ENCODE measurements at regions not wholly inside any gene's neighbourhood (a gene's known extent, or its start where the extent isn't known, plus 50 kb on each side); places are given as distances from the start of the nearest gene placed in this dataset.

DNA sequence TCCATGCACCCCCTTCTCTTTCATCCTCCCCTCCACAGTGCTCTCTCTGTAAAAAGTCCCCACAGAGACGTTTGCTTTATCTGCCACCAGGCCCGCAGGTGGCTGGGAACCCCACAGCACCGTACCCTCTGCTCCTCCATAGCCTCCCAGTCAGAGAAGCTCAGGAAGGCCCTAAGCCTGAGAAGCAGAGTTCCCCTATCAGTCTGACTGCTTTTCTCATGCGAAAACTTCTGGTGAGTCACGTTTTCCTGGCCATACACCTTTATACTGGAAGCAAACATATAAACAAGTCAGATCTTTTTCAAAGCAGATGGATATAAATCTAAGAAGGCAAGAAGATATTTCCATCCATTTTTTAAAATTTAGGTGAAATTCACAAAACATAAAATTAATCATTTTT is 51.5 kb upstream of the MEF2A start (continued):
- TF ChIP-seq TAF7 (optimal IDR thresholded peaks at IDR 0.05; ENCODE audit: borderline replicate concordance, low read depth, low read length): no peak

Measured in H1 (cell line).